NCI-H82 (cell line): ENCODE measurements at regions not wholly inside any gene's neighbourhood (a gene's known extent, or its start where the extent isn't known, plus 50 kb on each side); places are given as distances from the start of the nearest gene placed in this dataset.

ENCODE experiments used
- DNase-seq: peaks from one replicate; lab custom pipeline; 2025; lab: John Stamatoyannopoulos, UW

DNA sequence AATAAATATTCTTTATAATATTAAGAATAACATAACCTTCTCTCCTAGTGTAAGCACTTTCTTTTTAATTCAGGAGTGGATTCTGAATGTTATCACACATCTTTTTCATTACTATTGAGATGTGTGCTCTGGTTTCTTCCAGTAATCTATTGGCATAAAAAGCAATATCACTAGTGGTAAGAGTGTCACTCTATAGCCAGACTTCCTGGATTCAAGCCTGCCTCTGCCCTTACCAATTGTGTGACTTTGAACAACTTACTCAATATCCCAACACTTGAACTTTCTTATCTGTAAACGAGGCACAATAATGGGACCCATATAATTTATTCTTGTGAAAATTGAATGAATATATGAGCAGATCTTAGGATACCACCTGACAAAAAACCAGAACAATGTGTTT is 71.0 kb downstream of the SEM1 start:
- no peak for DNase-seq

DNA sequence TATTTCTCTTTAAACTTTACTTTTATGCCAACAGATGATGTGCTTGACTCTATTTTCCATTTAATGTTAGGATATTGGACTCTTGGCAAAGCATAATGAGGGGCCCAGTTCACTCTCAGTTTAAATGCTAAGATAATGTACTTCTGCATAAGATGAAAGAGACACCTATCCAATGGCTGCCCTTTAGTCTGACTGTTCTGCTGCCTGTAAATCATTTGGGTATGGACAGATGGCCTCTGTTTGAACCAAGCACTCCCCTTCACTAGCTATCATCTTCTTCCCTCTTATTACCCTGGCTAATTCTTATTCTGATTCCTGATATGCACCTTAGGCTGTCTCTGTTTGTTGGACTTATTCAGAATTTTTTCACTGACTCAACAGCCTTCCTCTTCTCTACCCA is 72.1 kb downstream of the SEM1 start:
- peak; percentile 9 for DNase-seq

DNA sequence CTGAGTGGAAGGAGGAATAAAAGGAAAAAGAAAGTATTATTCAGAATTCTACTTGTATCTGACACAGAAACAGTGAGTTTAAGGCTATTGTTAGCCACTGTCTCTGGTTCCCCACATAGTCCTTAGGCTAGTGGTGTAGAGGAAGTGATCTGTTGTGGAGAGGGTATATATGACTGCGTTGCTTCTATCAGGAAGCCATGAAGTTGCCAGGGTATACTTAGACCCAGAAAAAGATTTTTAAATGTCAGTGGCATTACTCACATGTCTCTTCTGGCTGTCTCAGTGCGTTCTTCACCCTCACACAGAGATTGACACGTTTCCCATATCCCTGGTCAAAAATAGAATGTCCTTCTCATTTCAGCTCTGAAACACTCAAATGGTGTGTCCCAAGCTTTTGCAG is 72.7 kb downstream of the SEM1 start:
- no peak for DNase-seq

DNA sequence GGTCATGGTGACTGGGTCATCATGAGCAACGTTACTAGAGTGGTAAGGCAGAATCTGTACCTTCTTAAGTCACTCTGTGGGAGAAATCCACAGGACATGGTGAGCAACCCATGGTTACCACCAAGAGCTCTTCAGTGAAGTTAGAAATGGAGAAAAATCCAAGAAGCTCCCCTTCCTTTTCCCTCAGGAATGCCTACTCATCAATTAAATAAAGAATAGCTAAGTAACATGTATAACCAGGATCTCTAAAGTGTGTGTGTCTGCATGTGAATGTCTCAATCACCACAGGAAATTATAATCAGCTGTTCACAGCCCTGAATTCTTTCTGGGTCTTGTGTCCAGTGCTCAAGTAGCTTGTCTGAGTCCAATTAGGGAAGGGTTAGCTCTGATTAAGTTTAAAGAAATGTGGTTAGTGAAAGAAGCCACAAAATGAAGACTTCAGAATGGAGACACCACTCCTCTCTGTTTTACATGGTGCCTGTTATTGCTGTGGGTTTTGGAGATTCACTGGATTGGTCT is 73.2 kb downstream of the SEM1 start:
- no peak for DNase-seq

DNA sequence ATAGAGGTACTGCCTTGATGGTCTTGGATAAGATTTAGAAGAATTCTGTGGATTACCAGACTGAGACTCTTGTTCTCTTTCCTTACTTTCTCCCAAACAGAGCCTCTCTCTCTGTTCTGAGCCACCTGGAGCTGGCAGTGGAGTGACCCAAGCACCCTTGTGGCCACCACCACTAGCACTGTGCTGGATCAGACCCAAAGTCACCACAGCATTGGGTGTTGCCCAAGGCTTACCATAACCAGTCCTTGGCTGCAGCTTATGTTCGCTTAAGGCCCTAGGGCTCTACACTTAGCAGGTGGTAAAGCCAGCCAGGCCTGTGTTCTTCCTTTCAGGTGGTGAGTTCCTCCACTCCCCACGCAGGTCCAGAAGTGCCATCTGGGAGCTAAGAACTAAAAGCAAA is 79.8 kb downstream of the SEM1 start:
- no peak for DNase-seq

DNA sequence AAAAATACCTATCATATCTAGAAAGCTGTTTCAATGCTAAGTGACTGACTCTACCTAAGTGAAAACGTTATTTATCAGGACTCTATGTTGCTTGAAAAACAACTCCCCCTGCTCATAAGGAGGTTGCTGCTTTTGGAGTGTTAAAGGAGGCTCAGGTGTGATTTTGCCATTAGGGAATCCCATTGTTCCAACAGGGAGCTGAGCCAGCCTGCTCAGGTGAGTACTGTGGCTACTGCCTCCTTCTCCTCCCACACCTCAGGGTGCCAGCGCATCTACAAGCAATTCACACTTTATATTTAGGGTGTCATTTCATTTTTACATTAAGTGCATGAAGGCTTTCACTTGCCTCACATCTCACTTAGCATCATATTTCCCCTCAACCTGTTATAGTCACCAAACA is 84.7 kb downstream of the SEM1 start:
- no peak for DNase-seq

DNA sequence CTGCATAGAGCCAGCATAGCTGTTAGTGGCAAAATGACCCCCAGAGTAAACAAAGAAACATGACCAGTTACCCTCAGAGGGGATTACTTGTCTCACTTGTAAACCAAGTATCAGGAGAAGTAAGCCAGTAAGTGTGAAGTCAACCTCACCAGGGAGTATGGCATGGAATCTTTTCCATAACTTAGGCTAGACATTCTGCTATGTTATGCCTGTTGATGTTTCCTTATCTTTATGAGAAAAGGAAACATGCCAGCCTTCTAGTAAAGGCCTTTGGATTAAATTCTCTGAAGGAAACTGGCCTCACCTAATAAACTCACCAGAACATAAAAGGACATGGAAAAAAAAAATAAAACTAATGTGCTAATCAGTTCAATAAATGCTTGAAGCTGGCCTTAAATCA is 87.7 kb downstream of the SEM1 start:
- DNase-seq: no peak

DNA sequence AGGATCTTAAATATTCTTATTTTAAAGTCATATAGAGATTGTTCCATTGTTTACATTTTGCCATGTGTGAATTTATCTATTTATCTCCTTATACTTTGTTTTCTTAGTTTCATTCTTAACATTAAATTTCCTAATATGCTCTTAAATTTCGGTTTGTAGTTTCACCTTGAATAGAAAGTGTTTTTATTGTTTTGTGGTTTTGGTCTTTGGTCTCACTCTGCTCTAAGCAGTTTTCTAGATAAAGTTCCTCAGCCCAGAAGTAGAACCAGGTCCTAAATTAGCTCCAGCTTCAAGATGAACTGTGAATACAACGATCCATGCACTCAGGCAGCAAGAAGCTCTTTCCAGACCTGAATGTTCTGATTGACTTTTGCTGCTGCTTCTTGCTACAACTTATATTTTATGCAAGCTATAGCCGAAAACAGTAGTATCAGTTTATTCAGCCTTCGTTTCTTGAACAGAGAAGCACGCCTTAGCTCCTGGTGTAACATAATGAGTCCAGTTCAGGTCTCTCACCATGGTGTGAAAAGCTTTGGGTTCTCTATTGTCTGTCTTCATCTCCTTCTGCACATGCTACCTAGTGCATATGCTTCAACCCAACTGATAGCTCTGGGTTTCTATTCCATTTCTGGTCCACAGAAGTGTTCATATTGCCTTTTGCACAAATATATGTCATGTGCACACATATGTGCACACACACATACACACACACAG is 95.3 kb downstream of the SEM1 start:
- DNase-seq: no peak

DNA sequence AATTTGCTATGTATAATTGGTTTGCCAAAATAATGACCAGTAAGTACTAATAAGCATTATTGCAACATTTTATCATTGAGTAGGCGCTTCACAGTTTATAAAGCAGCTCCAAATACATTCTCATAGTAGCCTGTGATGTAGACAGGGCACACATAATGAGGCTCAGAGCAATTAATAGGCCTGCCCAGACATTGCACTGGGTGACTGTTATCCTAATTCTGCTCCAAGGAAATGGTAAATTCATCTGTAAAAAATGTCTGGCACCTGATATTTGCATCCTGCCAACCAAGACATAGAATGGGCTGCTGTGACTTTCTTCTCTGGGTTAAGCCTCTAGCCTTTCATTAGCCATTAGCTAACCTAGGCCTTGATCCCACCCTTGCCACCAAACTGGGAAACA is 97.6 kb downstream of the SEM1 start:
- no peak for DNase-seq

DNA sequence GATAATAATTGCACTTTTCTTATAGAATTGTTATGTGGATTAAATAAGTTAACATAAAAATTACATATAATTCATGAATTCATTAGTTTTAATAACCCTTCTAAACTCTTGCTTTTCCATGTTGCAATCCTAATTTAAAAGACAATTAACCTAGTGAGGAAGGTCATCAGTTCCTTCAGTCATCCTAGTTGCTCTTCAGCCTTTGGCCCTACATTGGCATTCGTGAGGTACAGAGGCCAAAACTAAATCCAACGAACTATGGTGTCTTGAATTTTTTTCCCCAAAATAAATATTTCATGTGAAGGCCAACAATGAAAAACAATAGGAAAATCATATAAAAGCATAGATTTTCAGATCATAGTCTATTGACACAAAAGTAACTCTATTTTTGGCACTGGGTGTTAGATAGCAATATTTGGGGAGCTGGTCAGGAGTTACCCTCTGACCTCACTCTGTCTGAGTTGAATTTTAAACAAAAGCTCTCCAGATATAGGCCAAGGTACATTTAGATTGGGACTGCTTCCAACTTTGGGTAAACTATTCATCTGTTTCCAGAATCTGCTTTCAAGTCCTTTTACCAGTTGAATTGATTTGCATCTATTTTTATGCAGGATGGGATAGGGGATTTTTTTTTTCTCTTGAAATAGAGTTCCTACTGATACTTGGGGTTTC is 104.5 kb downstream of the SEM1 start:
- DNase-seq: no peak

DNA sequence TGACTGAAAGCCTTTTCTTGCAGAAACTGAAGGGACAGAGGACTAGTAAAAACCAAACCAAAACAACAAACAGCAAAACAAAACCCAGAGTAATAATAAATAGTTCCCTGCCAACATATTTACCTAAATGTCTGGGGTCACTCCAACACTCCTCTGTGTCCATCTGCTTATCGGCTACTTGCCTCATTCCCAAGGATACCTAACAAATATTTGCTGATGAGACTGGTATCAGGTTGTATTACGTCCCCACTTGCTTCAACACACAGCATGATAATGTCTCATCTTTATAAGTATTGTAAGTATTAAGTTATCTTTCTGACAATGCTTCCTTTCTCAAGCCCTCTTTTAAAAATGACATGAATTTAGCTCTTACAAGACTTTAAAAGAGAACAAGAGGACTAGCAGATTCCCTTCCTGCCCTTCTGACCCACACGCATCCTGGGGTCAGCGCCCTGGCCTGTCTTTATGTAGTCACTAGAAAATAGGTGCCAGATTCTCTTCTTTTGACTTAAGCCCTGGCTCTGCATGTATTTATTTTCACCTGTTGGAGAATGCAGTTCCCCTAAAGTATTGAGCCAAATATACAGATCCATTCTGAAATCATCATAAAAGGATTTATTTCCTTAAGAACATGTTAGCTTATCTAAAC is 110.2 kb downstream of the SEM1 start:
- peak; percentile 62 for DNase-seq

DNA sequence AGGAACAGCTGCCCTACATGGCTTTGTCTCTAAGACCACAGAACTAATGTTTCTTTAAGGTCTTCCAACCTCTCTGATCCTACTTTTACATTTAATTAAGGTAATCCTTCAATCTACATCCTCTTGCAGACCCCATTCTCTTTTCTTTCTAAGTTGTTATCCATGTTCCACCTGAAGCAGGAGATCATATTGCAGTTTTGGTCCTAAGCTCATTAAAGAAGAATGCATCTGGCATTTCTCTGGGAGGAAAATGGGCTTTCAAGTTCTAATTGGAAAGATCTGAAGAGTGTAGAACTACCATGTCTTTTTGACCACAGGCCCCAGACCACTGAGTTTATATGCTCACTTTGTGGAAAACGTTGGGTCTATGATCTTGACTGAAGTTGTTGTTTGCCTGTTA is 111.2 kb downstream of the SEM1 start:
- DNase-seq: peak; percentile 90

DNA sequence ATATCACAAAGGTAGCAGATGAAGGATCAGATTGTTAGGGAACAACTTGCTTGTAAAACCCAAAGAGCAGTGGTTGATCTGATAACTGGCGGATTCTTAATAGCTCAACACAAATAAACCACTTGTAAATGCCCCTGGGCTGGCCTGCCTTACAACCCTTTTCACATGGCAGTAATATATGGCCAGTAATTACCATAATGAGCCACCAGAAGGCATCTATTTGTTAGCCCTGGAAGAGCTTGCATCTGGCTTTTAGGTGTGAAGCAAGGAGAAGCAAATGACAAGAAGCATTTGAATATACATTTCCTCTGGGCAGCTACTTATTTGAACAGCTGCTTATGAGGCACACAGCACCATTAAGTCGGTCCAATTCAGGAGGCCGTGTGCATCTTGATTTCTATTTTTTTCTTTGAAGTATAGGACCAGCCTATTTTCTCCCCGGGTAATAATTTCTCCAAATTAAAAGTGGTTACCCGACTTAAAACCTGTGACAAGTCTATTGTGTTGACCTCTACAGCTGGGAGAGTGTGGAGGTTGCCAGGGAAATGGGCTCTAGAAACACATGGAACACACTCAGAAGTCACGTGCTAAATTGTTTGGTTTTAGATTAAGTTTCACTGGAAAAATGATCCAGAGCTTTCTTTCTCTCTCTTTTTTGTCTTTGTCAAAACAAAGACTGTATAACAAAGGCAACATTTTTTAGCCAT is 113.4 kb downstream of the SEM1 start:
- DNase-seq: peak; percentile 86

DNA sequence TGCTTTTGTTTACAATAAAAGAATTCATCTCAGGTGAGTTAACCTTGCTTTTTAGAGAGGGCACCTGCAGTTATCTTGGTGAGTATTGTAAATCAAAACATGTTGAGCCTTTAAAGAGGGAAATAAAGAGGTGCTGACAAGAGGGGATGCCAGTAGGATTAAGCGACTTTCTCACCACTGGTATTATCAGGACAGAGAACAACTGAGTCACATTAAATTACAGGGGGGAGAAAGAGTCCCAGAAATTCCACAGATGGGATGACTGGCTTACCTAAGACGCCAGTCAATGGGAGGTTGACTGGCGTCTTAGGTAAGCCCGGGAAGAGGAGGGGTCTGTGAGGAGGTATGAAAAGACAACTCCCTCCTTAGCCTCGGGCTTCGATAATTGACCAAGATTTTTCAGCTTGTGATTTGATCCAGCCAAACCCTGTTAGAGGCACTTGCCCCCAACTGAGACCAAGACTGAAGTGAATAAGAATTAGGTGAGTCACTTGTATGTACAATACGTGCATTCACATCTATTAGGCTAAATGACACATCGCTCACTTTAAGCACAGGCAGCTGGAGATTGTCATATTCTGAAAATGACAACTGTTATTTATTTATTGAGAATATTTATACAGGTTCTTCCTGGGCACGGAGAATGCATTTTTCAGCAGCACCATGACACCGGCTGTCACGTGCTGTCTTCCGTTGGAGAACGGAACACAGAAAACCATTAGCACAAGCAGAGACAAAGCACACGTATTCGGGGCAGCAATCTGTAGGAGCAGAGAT is 117.6 kb downstream of the SEM1 start:
- DNase-seq: no peak

DNA sequence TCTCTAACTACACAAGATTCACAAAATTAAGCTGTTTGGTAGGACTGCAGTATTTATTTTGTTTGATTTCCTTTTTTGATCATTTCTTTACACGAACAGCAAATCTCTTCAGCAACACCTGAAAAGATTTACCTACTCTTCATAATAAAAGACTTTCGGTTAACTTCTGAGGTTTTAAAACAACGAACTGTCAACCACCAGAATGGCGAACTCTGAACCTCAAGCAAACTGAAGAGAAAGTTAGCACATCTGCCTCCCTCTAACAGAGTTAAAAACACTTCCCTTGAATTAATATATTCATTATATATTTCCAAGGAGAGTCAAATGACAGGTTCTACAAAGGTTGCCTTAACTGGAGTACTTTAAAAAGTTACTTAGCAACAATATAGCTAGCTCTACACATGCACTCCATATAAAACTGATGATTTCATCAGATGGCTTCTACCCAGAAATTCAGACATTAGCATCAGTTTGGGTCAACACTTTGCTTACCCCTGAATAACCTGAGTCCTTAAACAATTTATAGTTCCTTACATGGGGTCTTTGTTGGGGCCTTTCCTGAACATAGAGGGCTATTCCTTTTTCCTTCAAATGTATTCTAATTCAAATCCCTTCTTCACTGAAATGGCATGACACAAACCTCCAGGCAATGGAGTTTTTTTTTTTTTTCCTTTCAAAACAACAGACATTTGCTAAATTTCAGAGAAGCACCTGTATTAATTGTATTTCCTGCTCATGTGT is 118.3 kb downstream of the SEM1 start:
- DNase-seq: no peak

DNA sequence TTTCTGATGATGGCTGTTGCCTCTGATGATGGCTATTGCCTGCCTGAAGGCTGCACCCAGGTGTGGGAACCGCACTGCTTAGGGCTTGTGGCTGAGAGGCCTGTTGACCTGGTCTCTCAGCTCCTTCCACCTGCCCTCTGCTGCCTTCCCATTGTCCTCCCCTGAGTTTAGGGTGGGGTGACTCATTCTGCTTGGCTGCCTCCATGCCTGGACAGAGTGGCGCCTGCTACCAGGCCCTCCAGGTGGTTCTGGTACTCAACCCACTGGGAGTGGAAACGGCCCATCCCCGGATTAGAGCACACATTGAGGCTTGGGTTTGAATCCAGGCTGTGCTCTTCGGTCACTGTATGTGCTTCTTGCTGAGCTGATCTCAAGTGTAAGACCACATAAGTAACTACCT is 120.6 kb downstream of the SEM1 start:
- DNase-seq: no peak

DNA sequence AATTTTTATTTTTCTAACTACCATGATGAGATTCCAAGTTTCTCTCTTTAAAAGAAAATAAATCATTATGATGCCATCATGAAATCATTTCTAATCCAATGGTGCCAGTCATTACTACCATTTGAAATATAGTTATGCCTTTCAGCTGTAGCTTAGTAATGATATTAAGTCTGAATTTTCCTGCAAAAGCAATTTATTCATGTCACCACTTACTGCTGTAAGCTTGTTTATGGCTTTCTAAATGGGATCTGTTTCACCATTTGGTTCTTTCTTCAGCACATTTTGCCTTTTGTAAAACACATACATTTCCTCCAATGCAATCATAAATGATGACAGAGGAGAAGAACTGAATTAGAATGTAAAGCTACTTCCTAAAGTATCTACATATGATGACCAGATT is 130.5 kb downstream of the SEM1 start:
- DNase-seq: no peak

DNA sequence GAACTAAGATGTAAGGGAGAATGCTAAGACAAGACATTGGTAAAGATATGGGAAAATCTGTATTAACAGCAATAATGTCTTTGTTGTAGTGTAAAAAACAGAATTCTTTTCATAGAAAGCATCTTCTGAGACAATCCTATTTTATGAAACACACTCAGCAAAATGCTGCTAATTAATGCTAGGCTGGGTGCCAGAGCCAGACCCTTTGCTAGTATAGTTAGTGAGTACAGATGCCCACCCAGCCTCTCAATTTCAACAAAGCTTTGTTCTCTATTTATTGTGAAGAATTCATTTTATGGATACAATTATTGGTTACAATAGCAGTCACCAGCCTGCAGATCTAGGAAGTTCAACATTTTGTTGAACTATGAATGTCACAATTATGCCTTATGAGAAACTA is 131.0 kb downstream of the SEM1 start:
- no peak for DNase-seq

DNA sequence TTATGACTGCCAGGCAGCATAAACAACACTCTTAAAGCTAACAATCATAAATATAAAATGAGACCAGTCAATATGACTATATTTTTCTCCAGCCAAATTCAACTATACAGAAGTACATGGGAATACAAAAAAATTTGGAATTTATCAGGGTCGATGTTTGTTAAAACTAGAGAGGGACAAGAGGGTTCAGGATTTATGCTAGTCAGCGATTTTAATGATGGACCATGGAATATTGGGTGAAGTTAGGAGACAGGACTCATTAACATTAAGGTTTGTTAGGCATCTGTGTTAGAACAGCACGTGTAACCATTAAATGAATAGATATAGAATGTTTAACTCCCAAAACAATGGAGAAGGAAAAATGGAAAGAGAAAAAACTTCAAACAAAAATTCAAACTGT is 146.2 kb downstream of the SEM1 start:
- DNase-seq: no peak

DNA sequence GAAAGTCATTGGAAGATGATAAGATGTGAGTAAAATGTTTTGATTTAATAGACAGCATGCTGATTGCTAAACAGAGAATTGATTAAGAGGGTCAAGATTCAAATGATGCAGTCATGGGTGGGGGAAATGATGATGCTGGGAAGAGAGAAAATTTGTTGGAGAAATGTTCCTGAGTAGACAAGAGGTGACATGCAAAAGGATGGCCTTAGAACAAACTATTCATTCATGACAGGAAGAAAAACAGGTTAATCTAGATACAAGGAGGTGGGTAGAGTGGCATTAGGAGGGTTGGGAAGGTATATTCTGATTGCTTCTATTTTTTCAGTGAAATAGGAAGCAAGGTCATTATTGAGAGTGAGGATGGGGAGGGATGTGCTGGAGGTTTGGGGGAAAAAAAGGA is 146.7 kb downstream of the SEM1 start:
- no peak for DNase-seq

DNA sequence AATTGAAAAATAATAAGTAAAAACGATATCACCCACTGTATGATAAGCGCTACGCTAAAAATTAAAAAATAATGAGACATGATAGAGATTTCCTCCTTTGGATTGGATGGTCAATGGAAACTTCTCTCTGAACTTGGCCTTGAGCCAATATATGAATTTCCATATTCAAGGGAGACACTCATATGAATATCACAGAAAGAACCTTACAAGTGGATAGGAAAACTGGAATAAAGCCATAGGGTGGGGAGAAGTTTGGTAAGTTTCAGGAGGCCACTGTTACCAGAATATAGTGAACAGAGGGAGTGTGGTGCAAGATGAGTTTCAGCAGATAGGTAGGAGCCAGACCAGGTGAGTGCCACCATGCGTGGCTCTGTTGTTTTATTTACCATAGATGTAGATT is 147.2 kb downstream of the SEM1 start:
- DNase-seq: no peak
